Mesothelial cell of epicardium (in vitro differentiated cells): ENCODE measurements at regions not wholly inside any gene's neighbourhood (a gene's known extent, or its start where the extent isn't known, plus 50 kb on each side); places are given as distances from the start of the nearest gene placed in this dataset.

Source experiments
- DNase-seq, 2 experiments: peaks; one replicate each; pipeline ENCODE4 v3.0.0; 2021; ENCODE audit warnings: low spot score in 2 of 2; ENCODE audit not compliant: unreplicated experiment in 2 of 2
- H3K27ac Mint-ChIP-seq: 2 replicates; pipeline ENCODE4 v1.8.0; 2021; ENCODE audit warnings: mixed read lengths
- H3K27me3 Mint-ChIP-seq: 2 replicates; pipeline ENCODE4 v1.8.0; 2021; ENCODE audit warnings: low read depth, mixed read lengths
- H3K36me3 Mint-ChIP-seq: 2 replicates; pipeline ENCODE4 v1.8.0; 2021; ENCODE audit warnings: mixed read lengths
- H3K4me1 Mint-ChIP-seq: 2 replicates; pipeline ENCODE4 v1.8.0; 2021; ENCODE audit warnings: mixed read lengths
- H3K4me3 Mint-ChIP-seq: 2 replicates; pipeline ENCODE4 v1.8.0; 2021; ENCODE audit warnings: mild to moderate bottlenecking, moderate library complexity, mixed read lengths
- H3K9me3 Mint-ChIP-seq: 2 replicates; pipeline ENCODE4 v1.8.0; 2021; ENCODE audit warnings: mixed read lengths
- CTCF ChIP-seq: fragments of 200-600 bp; sonication (generic); IDR thresholded peaks from one replicate; pipeline ENCODE4 v1.5.0; 2021; ENCODE audit warnings: antibody characterized with exemption; ENCODE audit not compliant: unreplicated experiment

GRCh38 chr18:61953641-61954040 lies 60.8 kb upstream of the RNF152 start:
- no peaks in the 10 kb centered on the region for H3K36me3 Mint-ChIP-seq
- H3K27ac Mint-ChIP-seq = no peak overlapping the region
- no peak for DNase-seq
- peaks cover 38% of the 10 kb centered on the region for H3K4me1 Mint-ChIP-seq
- no peak overlapping the region for H3K4me3 Mint-ChIP-seq
- TF ChIP-seq CTCF = no peak
- H3K27me3 Mint-ChIP-seq = no peaks in the 10 kb centered on the region
- no peaks in the 10 kb centered on the region for H3K9me3 Mint-ChIP-seq

GRCh38 chr18:61953161-61953560 lies 60.4 kb upstream of the RNF152 start:
- peak overlapping the region; percentile 81 for H3K27ac Mint-ChIP-seq
- H3K4me1 Mint-ChIP-seq = peaks cover 43% of the 10 kb centered on the region
- no peaks in the 10 kb centered on the region for H3K27me3 Mint-ChIP-seq
- TF ChIP-seq CTCF = no peak
- H3K9me3 Mint-ChIP-seq = no peaks in the 10 kb centered on the region
- DNase-seq = no peak
- no peaks in the 10 kb centered on the region for H3K36me3 Mint-ChIP-seq
- H3K4me3 Mint-ChIP-seq = no peak overlapping the region

- Mint-ChIP-seq H3K27me3 (no peaks in the 10 kb centered on the region), H3K9me3 (no peaks in the 10 kb centered on the region), H3K36me3 (no peaks in the 10 kb centered on the region), H3K4me3 (no peak overlapping the region), H3K27ac (no peak overlapping the region), H3K4me1 (peaks cover 50% of the 10 kb centered on the region)
- no peak for TF ChIP-seq CTCF
- no peak for DNase-seq
These were observed 58.6 kb upstream of the RNF152 start for GRCh38 chr18:61951396-61951795.

GRCh38 chr18:61950371-61950770 lies 57.6 kb upstream of the RNF152 start:
- H3K36me3 Mint-ChIP-seq = no peaks in the 10 kb centered on the region
- DNase-seq = no peak
- H3K27ac Mint-ChIP-seq = peak overlapping the region; percentile 70
- TF ChIP-seq CTCF = no peak
- H3K4me3 Mint-ChIP-seq = no peak overlapping the region
- H3K27me3 Mint-ChIP-seq = no peaks in the 10 kb centered on the region
- H3K9me3 Mint-ChIP-seq = no peaks in the 10 kb centered on the region
- peaks cover 51% of the 10 kb centered on the region for H3K4me1 Mint-ChIP-seq

- Mint-ChIP-seq H3K27me3 (no peaks in the 10 kb centered on the region), H3K36me3 (no peaks in the 10 kb centered on the region), H3K9me3 (no peaks in the 10 kb centered on the region), H3K4me1 (peaks cover 49% of the 10 kb centered on the region), H3K27ac (peak overlapping the region; percentile 70), H3K4me3 (no peak overlapping the region)
- DNase-seq = no peak
- no peak for TF ChIP-seq CTCF
These were observed 57.1 kb upstream of the RNF152 start for GRCh38 chr18:61949946-61950345.

- Mint-ChIP-seq H3K4me3 (no peak overlapping the region), H3K36me3 (no peaks in the 10 kb centered on the region), H3K9me3 (no peaks in the 10 kb centered on the region), H3K27ac (peak overlapping the region; percentile 86), H3K27me3 (no peaks in the 10 kb centered on the region), H3K4me1 (peaks cover 47% of the 10 kb centered on the region)
- TF ChIP-seq CTCF = no peak
- DNase-seq = no peak
These were observed 56.1 kb upstream of the RNF152 start for GRCh38 chr18:61948846-61949438.
